ENCODE measurements at regions not wholly inside any gene's neighbourhood (a gene's known extent, or its start where the extent isn't known, plus 50 kb on each side); places are given as distances from the start of the nearest gene placed in this dataset.

- peak; percentile 84 for DNase-seq (ENCODE audit: low spot score)
- H3K27me3 Mint-ChIP-seq (ENCODE audit: low read depth): peaks cover 32% of the 10 kb centered on the region
- no peaks in the 10 kb centered on the region for H3K9me3 Mint-ChIP-seq (ENCODE audit: low read depth)
- H3K4me1 Mint-ChIP-seq (ENCODE audit: low read depth): peaks cover 6% of the 10 kb centered on the region
- TF ChIP-seq CTCF (IDR thresholded peaks at IDR 0.05): peak; percentile 42
- no peak overlapping the region for H3K27ac Mint-ChIP-seq (ENCODE audit: unreplicated experiment)
- H3K36me3 Mint-ChIP-seq (ENCODE audit: low read depth): no peaks in the 10 kb centered on the region
- peak overlapping the region; percentile 40 for H3K4me3 Mint-ChIP-seq (ENCODE audit: unreplicated experiment)
These were observed 417.8 kb upstream of the TMTC1 start for GRCh38 chr12:30201301-30202160.

GRCh38 chr12:30200864-30201263, 417.1 kb upstream of the TMTC1 start:
- Mint-ChIP-seq H3K27ac (ENCODE audit: unreplicated experiment) (no peak overlapping the region), H3K27me3 (ENCODE audit: low read depth) (peaks cover 27% of the 10 kb centered on the region), H3K36me3 (ENCODE audit: low read depth) (no peaks in the 10 kb centered on the region), H3K4me3 (ENCODE audit: unreplicated experiment) (peak overlapping the region; percentile 60), H3K4me1 (ENCODE audit: low read depth) (peaks cover 6% of the 10 kb centered on the region), H3K9me3 (ENCODE audit: low read depth) (no peaks in the 10 kb centered on the region)
- no peak for TF ChIP-seq CTCF (IDR thresholded peaks at IDR 0.05)
- DNase-seq (ENCODE audit: low spot score): no peak

GRCh38 chr12:30197392-30198057, 413.8 kb upstream of the TMTC1 start:
- no peak for TF ChIP-seq CTCF (IDR thresholded peaks at IDR 0.05)
- Mint-ChIP-seq H3K36me3 (ENCODE audit: low read depth) (no peaks in the 10 kb centered on the region), H3K4me3 (ENCODE audit: unreplicated experiment) (no peak overlapping the region), H3K4me1 (ENCODE audit: low read depth) (peaks cover 6% of the 10 kb centered on the region), H3K27me3 (ENCODE audit: low read depth) (peaks cover 14% of the 10 kb centered on the region), H3K27ac (ENCODE audit: unreplicated experiment) (no peak overlapping the region), H3K9me3 (ENCODE audit: low read depth) (no peaks in the 10 kb centered on the region)
- no peak for DNase-seq (ENCODE audit: low spot score)

- H3K4me3 Mint-ChIP-seq (ENCODE audit: unreplicated experiment): no peak overlapping the region
- H3K36me3 Mint-ChIP-seq (ENCODE audit: low read depth): no peaks in the 10 kb centered on the region
- H3K27me3 Mint-ChIP-seq (ENCODE audit: low read depth): peaks cover 4% of the 10 kb centered on the region
- no peak for DNase-seq (ENCODE audit: low spot score)
- H3K4me1 Mint-ChIP-seq (ENCODE audit: low read depth): no peaks in the 10 kb centered on the region
- TF ChIP-seq CTCF (IDR thresholded peaks at IDR 0.05): no peak
- H3K9me3 Mint-ChIP-seq (ENCODE audit: low read depth): no peaks in the 10 kb centered on the region
- H3K27ac Mint-ChIP-seq (ENCODE audit: unreplicated experiment): no peak overlapping the region
These were observed 408.1 kb upstream of the TMTC1 start for GRCh38 chr12:30191696-30192455.
